ENCODE measurements at regions not wholly inside any gene's neighbourhood (a gene's known extent, or its start where the extent isn't known, plus 50 kb on each side); places are given as distances from the start of the nearest gene placed in this dataset.

- no peak for TF ChIP-seq CTCF (IDR thresholded peaks at IDR 0.05; ENCODE audit: insufficient read depth, low read length, poor library complexity, severe bottlenecking)
- DNase-seq (ENCODE audit: extremely low read depth, insufficient read length): no peak
- Histone ChIP-seq H3K4me3 (replicated peaks; ENCODE audit: low read depth, low read length) (no peak overlapping the region), H3K27me3 (replicated peaks; ENCODE audit: control insufficient read depth, insufficient read depth, low read length) (no peaks in the 10 kb centered on the region), H3K36me3 (ENCODE audit: control insufficient read depth, insufficient read depth, low read length) (no peaks in the 10 kb centered on the region)
Measured at GRCh38 chr15:36358523-36358922, 220.9 kb upstream of the CDIN1 start.

GRCh38 chr15:36359286-36359685 is 220.1 kb upstream of the CDIN1 start:
- TF ChIP-seq CTCF (IDR thresholded peaks at IDR 0.05; ENCODE audit: insufficient read depth, low read length, poor library complexity, severe bottlenecking): no peak
- Histone ChIP-seq H3K27me3 (replicated peaks; ENCODE audit: control insufficient read depth, insufficient read depth, low read length) (no peaks in the 10 kb centered on the region), H3K36me3 (ENCODE audit: control insufficient read depth, insufficient read depth, low read length) (no peaks in the 10 kb centered on the region), H3K4me3 (replicated peaks; ENCODE audit: low read depth, low read length) (no peak overlapping the region)
- DNase-seq (ENCODE audit: extremely low read depth, insufficient read length): no peak

GRCh38 chr15:36361351-36361870 is 218.0 kb upstream of the CDIN1 start:
- H3K36me3 ChIP-seq (ENCODE audit: control insufficient read depth, insufficient read depth, low read length): no peaks in the 10 kb centered on the region
- DNase-seq (ENCODE audit: extremely low read depth, insufficient read length): no peak
- no peak overlapping the region for H3K4me3 ChIP-seq (replicated peaks; ENCODE audit: low read depth, low read length)
- TF ChIP-seq CTCF (IDR thresholded peaks at IDR 0.05; ENCODE audit: insufficient read depth, low read length, poor library complexity, severe bottlenecking): no peak
- no peaks in the 10 kb centered on the region for H3K27me3 ChIP-seq (replicated peaks; ENCODE audit: control insufficient read depth, insufficient read depth, low read length)

- TF ChIP-seq CTCF (IDR thresholded peaks at IDR 0.05; ENCODE audit: insufficient read depth, low read length, poor library complexity, severe bottlenecking): no peak
- Histone ChIP-seq H3K27me3 (replicated peaks; ENCODE audit: control insufficient read depth, insufficient read depth, low read length) (no peaks in the 10 kb centered on the region), H3K36me3 (ENCODE audit: control insufficient read depth, insufficient read depth, low read length) (no peaks in the 10 kb centered on the region), H3K4me3 (replicated peaks; ENCODE audit: low read depth, low read length) (no peak overlapping the region)
- DNase-seq (ENCODE audit: extremely low read depth, insufficient read length): no peak
Measured at GRCh38 chr15:36362509-36362915, 216.9 kb upstream of the CDIN1 start.

GRCh38 chr15:36363335-36363734 is 216.1 kb upstream of the CDIN1 start:
- Histone ChIP-seq H3K27me3 (replicated peaks; ENCODE audit: control insufficient read depth, insufficient read depth, low read length) (no peaks in the 10 kb centered on the region), H3K36me3 (ENCODE audit: control insufficient read depth, insufficient read depth, low read length) (no peaks in the 10 kb centered on the region), H3K4me3 (replicated peaks; ENCODE audit: low read depth, low read length) (no peak overlapping the region)
- no peak for TF ChIP-seq CTCF (IDR thresholded peaks at IDR 0.05; ENCODE audit: insufficient read depth, low read length, poor library complexity, severe bottlenecking)
- DNase-seq (ENCODE audit: extremely low read depth, insufficient read length): no peak

- TF ChIP-seq CTCF (IDR thresholded peaks at IDR 0.05; ENCODE audit: insufficient read depth, low read length, poor library complexity, severe bottlenecking): no peak
- no peak for DNase-seq (ENCODE audit: extremely low read depth, insufficient read length)
- Histone ChIP-seq H3K36me3 (ENCODE audit: control insufficient read depth, insufficient read depth, low read length) (no peaks in the 10 kb centered on the region), H3K4me3 (replicated peaks; ENCODE audit: low read depth, low read length) (no peak overlapping the region), H3K27me3 (replicated peaks; ENCODE audit: control insufficient read depth, insufficient read depth, low read length) (no peaks in the 10 kb centered on the region)
Measured at GRCh38 chr15:36364377-36364776, 215.0 kb upstream of the CDIN1 start.
